Daoy (cell line): ENCODE measurements at regions not wholly inside any gene's neighbourhood (a gene's known extent, or its start where the extent isn't known, plus 50 kb on each side); places are given as distances from the start of the nearest gene placed in this dataset.

Experiments used
- DNase-seq: peaks from one replicate; pipeline ENCODE4 v3.0.0-alpha.2; 2015; ENCODE audit warnings: low read depth

GRCh38 chrX:15915959-15916703 lies 61.5 kb upstream of the AP1S2 start:
- peak; percentile 25 for DNase-seq

GRCh38 chrX:15914486-15914885 lies 59.9 kb upstream of the AP1S2 start:
- DNase-seq, result no peak

- no peak for DNase-seq
Observed at GRCh38 chrX:15913146-15913545, 58.5 kb upstream of the AP1S2 start.

GRCh38 chrX:15911734-15912550 lies 57.3 kb upstream of the AP1S2 start:
- DNase-seq, result no peak

GRCh38 chrX:15909605-15910004 lies 55.0 kb upstream of the AP1S2 start:
- no peak for DNase-seq

GRCh38 chrX:15908603-15909290 lies 54.1 kb upstream of the AP1S2 start:
- no peak for DNase-seq

- no peak for DNase-seq
Observed at GRCh38 chrX:15906041-15906943, 51.7 kb upstream of the AP1S2 start.
